ENCODE measurements at regions not wholly inside any gene's neighbourhood (a gene's known extent, or its start where the extent isn't known, plus 50 kb on each side); places are given as distances from the start of the nearest gene placed in this dataset.

DNA sequence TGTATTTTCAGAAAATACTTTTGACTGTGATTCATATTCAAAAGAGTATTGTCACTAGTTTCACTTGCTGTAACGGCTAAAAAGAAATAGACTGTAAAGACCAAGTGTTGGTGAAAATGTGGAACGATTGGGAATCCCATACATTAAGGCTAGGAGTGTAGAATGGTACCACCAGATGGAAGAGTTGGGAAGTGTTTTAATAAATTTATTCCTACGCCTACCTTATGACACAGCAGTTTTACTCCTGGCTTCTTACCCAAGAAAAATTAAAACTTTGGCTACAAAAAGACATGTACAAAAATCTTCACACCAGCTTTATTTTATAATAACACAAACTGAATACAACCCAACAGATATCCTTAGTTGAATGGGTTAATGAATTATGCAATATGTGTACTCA lies 256.2 kb downstream of the TAF11L14 start:
- Histone ChIP-seq H3K9me3 (ENCODE audit: control insufficient read depth, insufficient read depth, low read length) (no peaks in the 10 kb centered on the region), H3K27ac (ENCODE audit: insufficient read depth, low read length) (no peak overlapping the region), H3K79me1 (ENCODE audit: low read depth in 1 of 2, low read length in 2 of 2) (no peaks in the 10 kb centered on the region), H2BK15ac (ENCODE audit: low read depth, low read length) (no peak overlapping the region), H2AK5ac (ENCODE audit: low read depth, low read length) (no peak overlapping the region), H3K4me1 (ENCODE audit: control insufficient read depth, insufficient read depth, low read length) (no peaks in the 10 kb centered on the region), H3K9me1 (ENCODE audit: insufficient read depth, low read length) (no peaks in the 10 kb centered on the region), H2AK9ac (replicated peaks; ENCODE audit: low read depth, low read length, poor library complexity) (no peak overlapping the region), H3K4me3 (ENCODE audit: insufficient read depth, low read depth, low read length) (no peak overlapping the region), H4K20me1 (ENCODE audit: insufficient read depth, low read length) (no peaks in the 10 kb centered on the region), H3K4me2 (ENCODE audit: low read depth, low read length) (no peak overlapping the region), H2AFZ (replicated peaks; ENCODE audit: low read length, poor library complexity) (no peak overlapping the region), H4K91ac (ENCODE audit: insufficient read depth, low read depth, low read length) (no peak overlapping the region), H3K14ac (replicated peaks; ENCODE audit: low read depth, low read length) (no peak overlapping the region), H4K8ac (ENCODE audit: low read depth in 2 of 2, low read length in 2 of 2) (no peak overlapping the region), H3K27me3 (ENCODE audit: control insufficient read depth, insufficient read depth, low read length) (no peaks in the 10 kb centered on the region), H2BK20ac (ENCODE audit: low read depth, low read length) (no peak overlapping the region), H3K36me3 (ENCODE audit: control insufficient read depth, insufficient read depth, low read length) (no peaks in the 10 kb centered on the region), H2BK120ac (ENCODE audit: low read depth, low read length) (no peak overlapping the region), H3K9ac (ENCODE audit: low read depth, low read length) (no peak overlapping the region), H3K56ac (ENCODE audit: extremely low read depth, insufficient read depth, low read length) (no peak overlapping the region), H4K5ac (ENCODE audit: low read depth, low read length) (no peak overlapping the region), H3K18ac (ENCODE audit: low read depth, low read length) (no peak overlapping the region), H3K23ac (ENCODE audit: low read depth, low read length) (no peak overlapping the region), H3K4ac (ENCODE audit: low read depth, low read length) (no peak overlapping the region), H2BK5ac (ENCODE audit: low read depth, low read length, poor library complexity, severe bottlenecking) (no peak overlapping the region)
- DNase-seq (no peak), ATAC-seq (ENCODE audit: low read depth) (no peak)
- dilution Hi-C loops (cut with HindIII; ENCODE audit: low sequenced_read_pairs, unreplicated experiment) = no loop called here
- TF ChIP-seq RFX5 (IDR thresholded peaks at IDR 0.05; ENCODE audit: low read depth, low read length) (no peak), POLR2A (IDR thresholded peaks at IDR 0.05; ENCODE audit: low read depth, low read length) (no peak), BHLHE40 (IDR thresholded peaks at IDR 0.05; ENCODE audit: low read depth, low read length) (no peak)
- TF ChIP-seq, protein P1, sequence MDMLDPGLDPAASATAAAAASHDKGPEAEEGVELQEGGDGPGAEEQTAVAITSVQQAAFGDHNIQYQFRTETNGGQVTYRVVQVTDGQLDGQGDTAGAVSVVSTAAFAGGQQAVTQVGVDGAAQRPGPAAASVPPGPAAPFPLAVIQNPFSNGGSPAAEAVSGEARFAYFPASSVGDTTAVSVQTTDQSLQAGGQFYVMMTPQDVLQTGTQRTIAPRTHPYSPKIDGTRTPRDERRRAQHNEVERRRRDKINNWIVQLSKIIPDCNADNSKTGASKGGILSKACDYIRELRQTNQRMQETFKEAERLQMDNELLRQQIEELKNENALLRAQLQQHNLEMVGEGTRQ (IDR thresholded peaks at IDR 0.05; ENCODE audit: low read depth, low read length) = no peak
- CTCF ChIA-PET = no interaction called here
- POLR2A ChIA-PET (ENCODE audit: unreplicated experiment) = no interaction called here
- intact Hi-C loops (cut with micrococcal nuclease) = no loop called here
- in situ Hi-C loops (cut with MboI; ENCODE audit: low sequenced_read_pairs) = no loop called here
- BruUV-seq (replicated peaks) = no TSS peak
- WGBS, 2 experiments (ENCODE audit: extremely low coverage in 2 of 2, insufficient read length in 1 of 2) = no CpG with 5 or more reads among the region's 3 CpGs

All from IMR-90 (cell line).